H1 (cell line): ENCODE measurements at regions not wholly inside any gene's neighbourhood (a gene's known extent, or its start where the extent isn't known, plus 50 kb on each side); places are given as distances from the start of the nearest gene placed in this dataset.

ENCODE experiments used
- CTCF ChIA-PET: fragments of 300-600 bp; sonication (Branson Sonifier 250); formaldehyde crosslinking; loops from one replicate; lab custom pipeline; 2021; ENCODE audit not compliant: partially characterized antibody; lab: Charles Lee
- POLR2A ChIA-PET: fragments of 300-600 bp; sonication (Branson Sonifier 250); formaldehyde crosslinking; loops from one replicate; lab custom pipeline; 2021; ENCODE audit warnings: inconsistent platforms; ENCODE audit not compliant: partially characterized antibody; lab: Charles Lee
- DNase-seq, 2 experiments: peaks; one replicate each; pipeline versions ENCODE4 v3.0.0 to v3.0.0-alpha.2; 2010 to 2022; ENCODE audit warnings: low spot score in 2 of 2, low read depth in 1 of 2, mixed read lengths in 1 of 2
- FAIRE-seq: peaks from 2 replicates; lab custom pipeline; 2011; peaks lifted over from hg19 to GRCh38; lab: Jason Lieb, UNC
- H2AFZ ChIP-seq: 2 replicates; pipeline ENCODE4 v1.8.1; 2012; ENCODE audit warnings: low read length, inconsistent platforms
- H2AK5ac ChIP-seq: 2 replicates; pipeline ENCODE4 v1.6.1; 2013; ENCODE audit warnings: low read depth, low read length
- H2BK120ac ChIP-seq: replicated peaks from 2 replicates; pipeline ENCODE3; 2013; ENCODE audit warnings: low read depth, low read length, inconsistent platforms
- H2BK12ac ChIP-seq: 2 replicates; pipeline ENCODE4 v1.6.1; 2013; ENCODE audit warnings: low read depth, low read length
- H2BK15ac ChIP-seq: 2 replicates; pipeline ENCODE4 v1.6.1; 2013; ENCODE audit warnings: low read length
- H2BK20ac ChIP-seq: 2 replicates; pipeline ENCODE4 v1.6.1; 2013; ENCODE audit warnings: low read length
- H2BK5ac ChIP-seq: 2 replicates; pipeline ENCODE4 v1.6.1; 2013; ENCODE audit warnings: low read depth, low read length
- H3K14ac ChIP-seq: 2 replicates; pipeline ENCODE4 v1.6.1; 2013; ENCODE audit warnings: inconsistent platforms; ENCODE audit not compliant: insufficient read length
- H3K18ac ChIP-seq: 2 replicates; pipeline ENCODE4 v1.6.1; 2013; ENCODE audit warnings: low read length; ENCODE audit errors: extremely low read depth
- H3K23ac ChIP-seq: 2 replicates; pipeline ENCODE4 v1.6.1; 2013; ENCODE audit warnings: inconsistent platforms; ENCODE audit not compliant: insufficient read length
- H3K23me2 ChIP-seq: 2 replicates; pipeline ENCODE4 v1.6.1; 2013; ENCODE audit warnings: low read depth, low read length
- H3K27ac ChIP-seq: 2 replicates; pipeline ENCODE4 v1.6.1; 2011; ENCODE audit warnings: low read depth, low read length, inconsistent platforms
- H3K27me3 ChIP-seq, 4 experiments: replicated peaks in 1 of 4; 1 replicate in 1 of 4; 2 replicates in 3 of 4; pipeline versions ENCODE4 v1.6.1 to v1.8.1; 2011 to 2013; ENCODE audit warnings: low read length in 3 of 4, mild to moderate bottlenecking in 3 of 4, inconsistent platforms in 2 of 4, mixed read lengths in 2 of 4, moderate library complexity in 1 of 4; ENCODE audit not compliant: control insufficient read depth in 3 of 4, insufficient read depth in 3 of 4; ENCODE audit errors: extremely low read depth in 1 of 4
- H3K36me3 ChIP-seq, 4 experiments: 2 replicates each; pipeline versions ENCODE4 v1.6.1 to v1.8.1; 2011 to 2013; ENCODE audit warnings: mild to moderate bottlenecking in 4 of 4, low read length in 3 of 4, moderate library complexity in 2 of 4, control low read depth in 1 of 4, inconsistent platforms in 1 of 4; ENCODE audit not compliant: insufficient read depth in 4 of 4, control insufficient read depth in 2 of 4
- H3K4ac ChIP-seq: replicated peaks from 2 replicates; pipeline ENCODE3; 2013; ENCODE audit warnings: low read length, low read depth, mixed read lengths, inconsistent platforms; ENCODE audit not compliant: insufficient read length
- H3K4me1 ChIP-seq, 4 experiments: replicated peaks in 1 of 4; 1 replicate in 1 of 4; 2 replicates in 3 of 4; pipeline versions ENCODE4 v1.6.1 to v1.8.1; 2011 to 2013; ENCODE audit warnings: low read length in 3 of 4, inconsistent platforms in 2 of 4, mixed read lengths in 1 of 4; ENCODE audit not compliant: insufficient read depth in 4 of 4, control insufficient read depth in 3 of 4
- H3K4me2 ChIP-seq, 2 experiments: 2 replicates each; pipeline versions ENCODE4 v1.6.1 to v1.8.1; 2011 to 2013; ENCODE audit warnings: low read depth in 2 of 2, low read length in 2 of 2, control low read depth in 1 of 2, inconsistent platforms in 1 of 2, mild to moderate bottlenecking in 1 of 2; ENCODE audit not compliant: insufficient read depth in 1 of 2
- H3K4me3 ChIP-seq, 4 experiments: fragments of 200-600, 300-600 bp in 1 of 4; sonication (generic), shearing (Covaris generic), sonication (Bioruptor Twin) in 1 of 4; 2 replicates each; pipeline versions ENCODE4 v1.5.1 to v1.8.1; 2011 to 2016; ENCODE audit warnings: low read length in 4 of 4, low read depth in 3 of 4, control low read depth in 2 of 4, inconsistent platforms in 2 of 4, mild to moderate bottlenecking in 2 of 4, mixed read lengths in 1 of 4, moderate library complexity in 1 of 4; ENCODE audit not compliant: insufficient read depth in 2 of 4; ENCODE audit errors: extremely low read depth in 1 of 4
- H3K56ac ChIP-seq: replicated peaks from 2 replicates; pipeline ENCODE3; 2013; ENCODE audit warnings: low read depth, mild to moderate bottlenecking, mixed read lengths, low read length, inconsistent platforms; ENCODE audit not compliant: insufficient read length
- H3K79me1 ChIP-seq: 2 replicates; pipeline ENCODE4 v1.6.1; 2013; ENCODE audit warnings: low read depth, low read length, control low read depth
- H3K79me2 ChIP-seq, 2 experiments: 2 replicates each; pipeline versions ENCODE4 v1.6.1 to v1.8.1; 2012 to 2013; ENCODE audit warnings: low read length in 2 of 2, mild to moderate bottlenecking in 2 of 2, inconsistent platforms in 1 of 2; ENCODE audit not compliant: insufficient read depth in 2 of 2, control insufficient read depth in 1 of 2
- H3K9ac ChIP-seq, 4 experiments: replicated peaks in 1 of 4; 1 replicate in 1 of 4; 2 replicates in 3 of 4; pipeline versions ENCODE4 v1.6.1 to v1.8.1; 2011 to 2013; ENCODE audit warnings: low read depth in 3 of 4, low read length in 3 of 4, control low read depth in 2 of 4, mild to moderate bottlenecking in 2 of 4, moderate library complexity in 2 of 4, inconsistent platforms in 1 of 4; ENCODE audit errors: extremely low read depth in 1 of 4
- H3K9me3 ChIP-seq, 2 experiments: 2 replicates each; pipeline versions ENCODE4 v1.6.1 to v1.8.1; 2012 to 2013; ENCODE audit warnings: mild to moderate bottlenecking in 2 of 2, moderate library complexity in 2 of 2, control low read depth in 1 of 2, inconsistent platforms in 1 of 2, low read depth in 1 of 2, low read length in 1 of 2, mixed read lengths in 1 of 2; ENCODE audit not compliant: insufficient read depth in 2 of 2
- H4K20me1 ChIP-seq, 2 experiments: replicated peaks in 1 of 2; 2 replicates each; pipeline versions ENCODE3 to v1.8.1; 2011 to 2013; ENCODE audit warnings: inconsistent platforms in 2 of 2, low read length in 2 of 2, mild to moderate bottlenecking in 1 of 2; ENCODE audit not compliant: insufficient read depth in 2 of 2, control insufficient read depth in 1 of 2
- H4K5ac ChIP-seq: 2 replicates; pipeline ENCODE4 v1.6.1; 2013; ENCODE audit warnings: low read length, low read depth, mixed read lengths, inconsistent platforms; ENCODE audit not compliant: insufficient read length
- H4K8ac ChIP-seq: 2 replicates; pipeline ENCODE4 v1.8.0; 2013; ENCODE audit warnings: mild to moderate bottlenecking, moderate library complexity, low read length, inconsistent platforms; ENCODE audit not compliant: insufficient read depth; ENCODE audit errors: extremely low read depth
- H4K91ac ChIP-seq: replicated peaks from 2 replicates; pipeline ENCODE3; 2013; ENCODE audit warnings: low read length, mixed read lengths, inconsistent platforms; ENCODE audit not compliant: insufficient read length
- ATF2 ChIP-seq: IDR thresholded peaks from 2 replicates; pipeline ENCODE4 v1.6.1; 2012; ENCODE audit warnings: low read length, inconsistent platforms
- ATF3 ChIP-seq: IDR thresholded peaks from 2 replicates; pipeline ENCODE4 v1.6.1; 2011; ENCODE audit warnings: low read depth, mild to moderate bottlenecking, low read length; ENCODE audit not compliant: insufficient read depth
- BCL11A ChIP-seq, 2 experiments: IDR thresholded peaks; one replicate each; pipeline ENCODE4 v1.6.1; 2011; ENCODE audit warnings: low read depth in 2 of 2, low read length in 2 of 2, mild to moderate bottlenecking in 2 of 2
- E2F6 ChIP-seq: IDR thresholded peaks from 2 replicates; pipeline ENCODE4 v1.6.1; 2012; ENCODE audit warnings: inconsistent platforms
- HDAC2 ChIP-seq, 2 experiments: fragments of 300-600 bp in 1 of 2; sonication (generic) in 1 of 2; IDR thresholded peaks; 2 replicates each; pipeline ENCODE4 v1.6.1; 2011 to 2012; ENCODE audit warnings: low read depth in 2 of 2, low read length in 2 of 2, mild to moderate bottlenecking in 2 of 2, moderate library complexity in 2 of 2, borderline replicate concordance in 1 of 2, inconsistent platforms in 1 of 2
- POLR2AphosphoS5 ChIP-seq: IDR thresholded peaks from 2 replicates; pipeline ENCODE4 v1.6.1; 2011; ENCODE audit warnings: low read depth, low read length
- RAD21 ChIP-seq, 2 experiments: IDR thresholded peaks in 1 of 2; conservative IDR thresholded peaks in 1 of 2; 2 replicates each; pipeline ENCODE4 v1.6.1; 2011; ENCODE audit warnings: low read depth in 2 of 2, low read length in 2 of 2, improper control_type of control experiment in 1 of 2, inconsistent platforms in 1 of 2, mild to moderate bottlenecking in 1 of 2, moderate library complexity in 1 of 2
- SIX5 ChIP-seq: IDR thresholded peaks from 2 replicates; pipeline ENCODE4 v1.6.1; 2011; ENCODE audit warnings: mild to moderate bottlenecking, low read depth, low read length
- SP2 ChIP-seq: IDR thresholded peaks from 2 replicates; pipeline ENCODE4 v1.6.1; 2012; ENCODE audit warnings: mild to moderate bottlenecking, low read length, inconsistent platforms
- TAF1 ChIP-seq: IDR thresholded peaks from 2 replicates; pipeline ENCODE4 v1.6.1; 2011; ENCODE audit warnings: mild to moderate bottlenecking, low read depth, low read length
- ZNF274 ChIP-seq: IDR thresholded peaks from 2 replicates; pipeline ENCODE4 v1.7.0; 2012; ENCODE audit warnings: low read length, borderline replicate concordance; ENCODE audit errors: extremely low read depth
- WGBS, 2 experiments: shearing (Covaris generic) in 1 of 2; methylation state at CpG; one replicate each; pipeline versions ENCODE4 v1.1.6 to v1.1.7; 2013 to 2015; ENCODE audit warnings: low lambda C conversion rate in 2 of 2, mixed read lengths in 2 of 2, inconsistent platforms in 1 of 2, low coverage in 1 of 2, missing lambda C conversion rate in 1 of 2; ENCODE audit not compliant: insufficient replicate concordance in 2 of 2, insufficient coverage in 1 of 2, insufficient read length in 1 of 2; ENCODE audit errors: extremely low coverage in 1 of 2, missing lambda C conversion rate in 1 of 2; 5-methylcytosine and 5-hydroxymethylcytosine counted together

- H3K23ac ChIP-seq: no peak overlapping the region
- DNase-seq (no peak), FAIRE-seq (no peak)
- H2BK5ac ChIP-seq: no peak overlapping the region
- no peaks in the 10 kb centered on the region for H3K9me3 ChIP-seq
- H3K18ac ChIP-seq: no peak overlapping the region
- no peak overlapping the region for H4K8ac ChIP-seq
- 94% methylated on average over 4 of the region's 4 CpGs; no CpG with 5 or more reads in 1 of the 2 experiments for WGBS, 2 experiments
- CTCF ChIA-PET: interaction anchor here (0.6 to 2.4 kb wide), 5 partner anchors 26 to 529 kb away, joined by 3 to 7 read pairs (median 3); no protein-coding TSS in a partner anchor
- H2AFZ ChIP-seq: no peak overlapping the region; the same call in 1 of the 2 replicates
- H4K5ac ChIP-seq: no peak overlapping the region
- H3K36me3 ChIP-seq: no peaks in the 10 kb centered on the region
- no peak overlapping the region for H4K91ac ChIP-seq
- H3K79me2 ChIP-seq: no peaks in the 10 kb centered on the region
- H4K20me1 ChIP-seq: no peaks in the 10 kb centered on the region
- POLR2A ChIA-PET: no interaction called here
- H3K23me2 ChIP-seq: no peaks in the 10 kb centered on the region
- H3K4ac ChIP-seq: no peak overlapping the region
- no peak overlapping the region for H2BK15ac ChIP-seq
- H3K56ac ChIP-seq: no peak overlapping the region
- no peak overlapping the region for H2BK12ac ChIP-seq
- no peak overlapping the region for H2AK5ac ChIP-seq
- no peaks in the 10 kb centered on the region for H3K27me3 ChIP-seq
- no peak overlapping the region for H3K4me3 ChIP-seq
- H3K27ac ChIP-seq: no peak overlapping the region
- no peak overlapping the region for H3K9ac ChIP-seq
- H3K79me1 ChIP-seq: no peaks in the 10 kb centered on the region
- no peak overlapping the region for H2BK20ac ChIP-seq
- H3K14ac ChIP-seq: no peak overlapping the region
- peaks cover 0 to 10% (median 4%) of the 10 kb centered on the region in 4 experiments; a peak in 4 of 7 replicates for H3K4me1 ChIP-seq
- no peak overlapping the region for H3K4me2 ChIP-seq
- no peak overlapping the region for H2BK120ac ChIP-seq
- TF ChIP-seq HDAC2 (IDR thresholded peaks at IDR 0.05; ENCODE audit: borderline replicate concordance in 1 of 2, low read depth in 2 of 2, low read length in 2 of 2) (no peak), SIX5 (no peak), E2F6 (no peak), ATF2 (no peak), SP2 (no peak), ATF3 (no peak), BCL11A (IDR thresholded peaks at IDR 0.05; ENCODE audit: low read depth in 2 of 2, low read length in 2 of 2) (no peak), POLR2AphosphoS5 (no peak), TAF1 (no peak), RAD21 (IDR thresholded peaks at IDR 0.05 in 1 of 2, conservative IDR thresholded peaks at IDR 0.05 in 1 of 2; ENCODE audit: low read depth in 2 of 2, low read length in 2 of 2) (no peak), ZNF274 (no peak)
Observed at GRCh38 chr2:234334756-234335155, 162.1 kb downstream of the ARL4C start.
